ENCODE measurements at regions not wholly inside any gene's neighbourhood (a gene's known extent, or its start where the extent isn't known, plus 50 kb on each side); places are given as distances from the start of the nearest gene placed in this dataset.

GRCh38 chr18:75962036-75962572 is 532.9 kb downstream of the ZNF516 start:
- TF ChIP-seq POLR2A (IDR thresholded peaks at IDR 0.05; ENCODE audit: low read length) (no peak), GATA1 (IDR thresholded peaks at IDR 0.05; ENCODE audit: low read depth, low read length) (no peak)
